IPS-18c (cell line): ENCODE measurements at regions not wholly inside any gene's neighbourhood (a gene's known extent, or its start where the extent isn't known, plus 50 kb on each side); places are given as distances from the start of the nearest gene placed in this dataset.

ENCODE experiments used
- H3K4me3 ChIP-seq: 2 replicates; pipeline ENCODE4 v1.7.0; 2013; ENCODE audit warnings: low read depth, mild to moderate bottlenecking, low read length, moderate library complexity; ENCODE audit not compliant: insufficient read depth
- H3K9me3 ChIP-seq: one replicate; pipeline ENCODE4 v1.6.1; 2013; ENCODE audit warnings: mild to moderate bottlenecking, low read length, moderate library complexity; ENCODE audit not compliant: control insufficient read depth, insufficient read depth

DNA sequence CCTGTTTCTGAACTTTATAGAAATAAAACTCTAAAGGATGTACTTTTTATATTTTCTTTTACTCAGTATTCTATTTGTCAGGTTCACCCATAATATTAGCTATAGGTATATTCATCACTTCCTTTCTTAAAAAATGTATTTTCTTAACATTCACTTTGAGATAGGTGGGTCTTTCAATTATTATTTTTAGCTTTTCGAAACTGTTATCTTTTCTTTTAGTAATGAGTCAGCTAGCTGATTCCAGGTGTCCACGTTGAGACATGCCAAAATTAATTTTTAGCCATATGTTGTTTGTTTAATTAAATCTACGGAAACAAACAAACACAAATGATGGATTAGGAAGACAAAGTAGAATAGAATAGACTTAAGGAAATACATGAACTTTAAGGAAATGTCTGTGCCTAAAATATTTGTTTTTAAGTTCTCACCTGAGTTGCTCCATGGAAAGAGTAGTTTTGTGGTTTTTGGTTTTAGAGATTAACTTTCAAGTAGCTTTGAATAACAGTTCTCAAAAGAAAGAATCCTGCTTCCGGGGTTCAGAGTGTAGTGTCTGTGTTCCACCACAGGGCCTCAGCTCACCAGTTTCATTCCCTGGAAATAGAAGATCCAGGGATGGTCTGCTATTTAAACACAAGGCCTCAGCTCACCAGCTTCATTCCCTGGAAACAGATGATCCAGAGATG, 435.0 kb downstream of the HAO1 start:
- H3K9me3 ChIP-seq: no peaks in the 10 kb centered on the region
- no peak overlapping the region for H3K4me3 ChIP-seq

- Histone ChIP-seq H3K4me3 (no peak overlapping the region), H3K9me3 (no peaks in the 10 kb centered on the region)
Observed at GRCh38 chr20:7505835-7506221, 434.4 kb downstream of the HAO1 start.

- Histone ChIP-seq H3K4me3 (no peak overlapping the region), H3K9me3 (no peaks in the 10 kb centered on the region)
Observed at GRCh38 chr20:7516621-7517111, 423.6 kb downstream of the HAO1 start.

DNA sequence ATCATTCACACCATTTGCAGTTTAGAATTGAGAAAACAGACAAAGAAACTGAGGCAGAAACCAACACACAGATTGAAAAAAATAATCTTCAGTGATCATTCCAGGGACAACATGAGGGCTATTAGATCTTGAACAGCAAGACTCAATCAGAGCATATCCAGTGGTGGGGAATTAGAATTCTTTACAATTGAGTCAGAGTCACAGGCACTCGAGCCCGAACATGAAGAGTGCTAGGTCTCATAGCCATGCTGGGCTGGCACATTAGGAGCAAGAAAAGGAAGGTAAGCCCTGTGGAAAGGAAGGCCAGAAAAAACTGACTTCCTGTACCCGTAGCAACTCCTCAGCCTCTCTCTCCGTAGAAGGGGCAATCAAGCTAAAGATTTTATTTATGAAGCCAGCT, 419.9 kb downstream of the HAO1 start:
- Histone ChIP-seq H3K4me3 (no peak overlapping the region), H3K9me3 (no peaks in the 10 kb centered on the region)

GRCh38 chr20:7523288-7523687, 417.0 kb downstream of the HAO1 start:
- Histone ChIP-seq H3K9me3 (no peaks in the 10 kb centered on the region), H3K4me3 (no peak overlapping the region)

GRCh38 chr20:7540018-7540417, 400.2 kb downstream of the HAO1 start:
- H3K9me3 ChIP-seq: no peaks in the 10 kb centered on the region
- H3K4me3 ChIP-seq: no peak overlapping the region

DNA sequence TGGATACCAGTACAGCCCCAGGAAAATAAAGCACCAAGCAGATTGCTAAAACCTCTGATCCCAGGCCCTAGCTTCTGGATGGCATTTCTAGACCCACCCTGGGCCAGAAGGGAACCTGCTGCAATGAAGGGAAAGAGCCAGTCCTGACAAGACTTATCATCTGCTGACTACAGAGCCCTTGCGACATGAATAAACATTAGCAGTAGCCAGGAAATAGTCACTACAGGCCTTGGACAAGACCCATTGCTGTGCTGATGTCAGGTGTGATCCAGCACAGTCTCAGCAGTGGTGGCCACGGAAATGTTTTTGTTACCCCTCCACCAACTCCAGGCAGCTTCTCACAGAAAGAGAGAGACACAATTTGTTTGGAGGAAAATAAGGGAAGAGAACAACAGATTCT, 399.3 kb downstream of the HAO1 start:
- Histone ChIP-seq H3K4me3 (no peak overlapping the region), H3K9me3 (no peaks in the 10 kb centered on the region)

GRCh38 chr20:7571101-7571500, 369.2 kb downstream of the HAO1 start:
- no peak overlapping the region for H3K4me3 ChIP-seq
- no peaks in the 10 kb centered on the region for H3K9me3 ChIP-seq

GRCh38 chr20:7571521-7572055, 368.7 kb downstream of the HAO1 start:
- no peak overlapping the region for H3K4me3 ChIP-seq

GRCh38 chr20:7579888-7580287, 360.4 kb downstream of the HAO1 start:
- Histone ChIP-seq H3K4me3 (no peak overlapping the region), H3K9me3 (no peaks in the 10 kb centered on the region)

More at GRCh38 chr20:7571521-7572055, 368.7 kb downstream of the HAO1 start:
- H3K9me3 ChIP-seq: no peaks in the 10 kb centered on the region

GRCh38 chr20:7585126-7585679, 355.1 kb downstream of the HAO1 start:
- Histone ChIP-seq H3K4me3 (no peak overlapping the region), H3K9me3 (no peaks in the 10 kb centered on the region)

- Histone ChIP-seq H3K4me3 (no peak overlapping the region), H3K9me3 (no peaks in the 10 kb centered on the region)
Observed at GRCh38 chr20:7586481-7586880, 353.8 kb downstream of the HAO1 start.

GRCh38 chr20:7589164-7589563, 351.1 kb downstream of the HAO1 start:
- Histone ChIP-seq H3K4me3 (no peak overlapping the region), H3K9me3 (peaks cover 2% of the 10 kb centered on the region)

- Histone ChIP-seq H3K9me3 (peaks cover 2% of the 10 kb centered on the region), H3K4me3 (no peak overlapping the region)
Observed at GRCh38 chr20:7596541-7596940, 343.7 kb downstream of the HAO1 start.

DNA sequence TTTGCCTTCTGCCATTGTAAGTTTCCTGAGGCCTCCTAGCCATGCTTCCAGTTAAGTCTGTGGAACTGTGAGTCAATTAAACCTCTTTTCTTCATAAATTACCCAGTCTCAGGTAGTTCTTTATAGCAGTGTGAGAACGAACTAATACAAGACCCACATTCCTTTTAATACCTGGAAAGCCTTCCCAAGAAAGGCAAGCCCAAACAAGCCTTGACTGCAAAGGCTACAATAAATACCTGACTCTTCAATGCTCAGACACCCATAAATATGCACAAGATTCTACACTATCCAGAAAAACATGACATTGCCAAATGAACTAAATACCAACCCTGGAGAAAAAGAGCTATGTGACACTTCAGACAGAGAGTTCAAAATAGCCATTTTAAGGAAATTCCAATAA, 338.8 kb downstream of the HAO1 start:
- Histone ChIP-seq H3K9me3 (no peaks in the 10 kb centered on the region), H3K4me3 (no peak overlapping the region)

DNA sequence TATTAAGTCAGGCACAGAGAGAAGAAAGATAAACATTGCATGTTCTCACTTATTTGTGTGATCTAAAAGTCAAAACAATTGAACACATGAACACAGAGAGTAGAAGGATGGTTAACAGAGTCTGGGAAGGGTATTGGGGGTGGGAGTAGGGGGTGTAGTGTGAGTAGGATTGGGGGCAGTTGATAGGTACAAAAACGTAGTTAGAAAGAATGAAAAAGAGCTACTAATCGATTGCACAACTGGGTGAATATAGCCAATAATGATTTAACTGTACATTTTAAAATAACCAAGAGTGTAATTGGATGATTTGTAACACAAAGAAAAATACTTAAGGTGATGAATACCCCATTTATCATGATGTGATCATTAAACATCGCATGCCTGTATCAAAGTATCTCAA, 333.3 kb downstream of the HAO1 start:
- H3K9me3 ChIP-seq: no peaks in the 10 kb centered on the region
- no peak overlapping the region for H3K4me3 ChIP-seq

DNA sequence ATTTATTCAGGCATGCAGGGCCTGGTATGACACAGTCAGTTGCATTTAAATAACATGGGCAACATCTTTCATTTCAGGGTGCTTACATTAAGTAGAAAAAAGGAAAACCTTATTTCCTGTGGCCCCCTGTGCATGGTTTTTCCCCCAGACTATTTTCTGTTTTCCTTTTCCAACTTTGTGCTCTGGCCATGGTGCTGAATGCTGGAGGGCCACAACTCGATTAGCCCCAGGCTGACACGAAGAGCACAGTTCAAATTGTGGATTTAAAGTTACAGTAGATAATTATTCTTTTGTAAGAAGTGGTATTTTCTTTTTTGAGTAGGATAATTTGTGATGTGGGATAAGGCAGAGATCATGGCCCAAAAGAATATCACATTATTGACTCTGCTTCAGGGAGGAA, 332.0 kb downstream of the HAO1 start:
- Histone ChIP-seq H3K4me3 (no peak overlapping the region), H3K9me3 (no peaks in the 10 kb centered on the region)

DNA sequence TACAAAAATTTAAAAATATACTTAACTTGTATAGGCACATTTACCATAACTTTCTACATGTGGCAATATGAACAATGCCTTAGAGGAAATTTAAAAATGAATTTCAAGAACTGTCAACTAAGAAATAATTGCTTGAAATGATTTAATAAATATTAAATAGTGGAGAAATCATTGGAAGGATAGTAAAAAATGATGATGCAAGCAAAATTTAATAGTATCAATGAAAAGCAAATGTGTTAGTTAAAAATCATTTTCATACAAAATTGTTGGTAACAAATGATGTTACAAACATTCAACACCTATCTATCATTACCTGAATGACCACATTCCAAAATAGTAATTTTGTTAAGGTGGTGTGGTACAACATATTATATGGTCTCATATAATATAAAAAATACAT, 331.0 kb downstream of the HAO1 start:
- no peak overlapping the region for H3K4me3 ChIP-seq
- no peaks in the 10 kb centered on the region for H3K9me3 ChIP-seq

DNA sequence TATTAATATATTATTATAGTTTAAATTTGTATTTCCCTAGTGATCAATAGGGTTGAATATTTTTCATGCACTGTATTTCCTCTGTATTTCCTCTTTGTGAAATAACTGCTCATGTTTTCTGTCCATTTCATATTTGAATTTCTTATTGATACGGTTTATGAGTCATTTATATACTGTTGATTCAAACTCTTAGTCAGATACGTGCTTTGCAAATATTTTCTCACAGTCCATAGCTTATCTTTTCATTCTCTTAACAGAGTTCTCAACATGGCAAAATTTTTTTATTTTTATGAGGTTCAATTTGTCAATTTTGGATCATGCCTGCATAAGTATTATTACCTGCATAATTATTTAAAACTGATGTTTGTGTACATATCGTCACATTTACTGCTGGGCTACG, 329.6 kb downstream of the HAO1 start:
- Histone ChIP-seq H3K9me3 (no peaks in the 10 kb centered on the region), H3K4me3 (no peak overlapping the region)
